ENCODE measurements at regions not wholly inside any gene's neighbourhood (a gene's known extent, or its start where the extent isn't known, plus 50 kb on each side); places are given as distances from the start of the nearest gene placed in this dataset.

DNA sequence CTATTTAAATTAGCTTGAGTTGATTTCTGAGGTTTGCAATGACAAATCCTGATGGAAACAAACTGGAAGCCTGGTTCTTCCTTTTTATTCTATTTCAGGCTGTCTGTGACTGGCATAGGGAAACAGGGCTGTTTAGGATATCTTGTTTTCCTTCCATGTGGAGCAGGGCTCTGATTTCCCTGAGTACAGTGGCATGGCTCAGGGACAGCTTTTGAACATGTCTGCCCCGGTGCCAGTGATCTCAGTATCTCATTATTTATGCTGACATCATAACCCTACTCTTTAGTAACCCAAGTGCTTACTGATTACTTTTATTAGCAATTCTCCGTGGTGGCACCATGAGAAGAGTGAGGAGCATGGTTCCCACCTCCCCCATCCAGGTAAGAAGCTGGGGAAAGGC is 720.3 kb downstream of the GALR1 start:
- TF ChIP-seq CTCF (IDR thresholded peaks at IDR 0.05) (no peak), POLR2A (IDR thresholded peaks at IDR 0.05) (no peak), POLR2AphosphoS5 (IDR thresholded peaks at IDR 0.05) (no peak)
- Histone ChIP-seq H3K4me1 (no peaks in the 10 kb centered on the region), H3K9me3 (peaks cover 3 to 11% of the 10 kb centered on the region in 2 donors), H3K36me3 (no peaks in the 10 kb centered on the region), H3K27ac (no peak overlapping the region), H3K4me3 (no peak overlapping the region), H3K27me3 (no peaks in the 10 kb centered on the region)
- DNase-seq (ENCODE audit: low spot score in 2 of 2) = no peak
- intact Hi-C loops (cut with DNase I; ENCODE audit: low total_unique reads) = no loop called here

GRCh38 chr18:77970814-77971213 is 721.2 kb downstream of the GALR1 start:
- no peak for DNase-seq (ENCODE audit: low spot score in 2 of 2)
- H3K4me1 ChIP-seq = no peaks in the 10 kb centered on the region
- no peak overlapping the region for H3K27ac ChIP-seq

DNA sequence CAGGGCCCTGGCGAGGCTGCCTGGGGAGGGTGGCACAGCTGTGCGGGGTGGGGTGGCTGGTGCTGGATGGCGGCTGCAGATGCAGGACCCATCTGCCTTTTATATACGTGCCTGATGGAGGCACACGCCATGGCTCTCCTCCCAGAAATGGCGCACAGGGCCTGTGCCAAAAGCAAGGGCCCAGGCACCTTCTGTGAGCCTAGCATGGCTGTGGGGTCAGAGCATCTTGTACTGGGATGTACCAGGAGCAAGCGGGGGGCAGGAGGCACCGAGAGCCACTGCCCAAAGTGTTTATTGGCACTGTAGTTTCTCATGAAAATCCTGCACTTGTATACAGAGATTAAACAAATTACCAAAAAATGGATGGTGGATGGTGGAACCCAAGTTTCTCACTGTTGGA is 724.1 kb downstream of the GALR1 start:
- intact Hi-C loops (cut with DNase I; ENCODE audit: low total_unique reads) = no loop called here
- no peaks in the 10 kb centered on the region for H3K4me1 ChIP-seq
- no peaks in the 10 kb centered on the region for H3K36me3 ChIP-seq
- H3K9me3 ChIP-seq = peaks cover 0 to 18% of the 10 kb centered on the region in 2 donors
- no peak overlapping the region for H3K4me3 ChIP-seq
- DNase-seq (ENCODE audit: low spot score in 2 of 2) = no peak
- TF ChIP-seq CTCF (IDR thresholded peaks at IDR 0.05) = no peak
- no peak for TF ChIP-seq POLR2AphosphoS5 (IDR thresholded peaks at IDR 0.05)
- TF ChIP-seq POLR2A (IDR thresholded peaks at IDR 0.05) = no peak
- no peak overlapping the region for H3K27ac ChIP-seq
- H3K27me3 ChIP-seq = no peaks in the 10 kb centered on the region

More at GRCh38 chr18:77970814-77971213, 721.2 kb downstream of the GALR1 start:
- H3K36me3 ChIP-seq = no peaks in the 10 kb centered on the region
- H3K27me3 ChIP-seq = no peaks in the 10 kb centered on the region
- H3K4me3 ChIP-seq = no peak overlapping the region
- TF ChIP-seq POLR2A (IDR thresholded peaks at IDR 0.05) = no peak
- no peak for TF ChIP-seq POLR2AphosphoS5 (IDR thresholded peaks at IDR 0.05)
- TF ChIP-seq CTCF (IDR thresholded peaks at IDR 0.05) = no peak
- H3K9me3 ChIP-seq = peaks cover 3 to 7% of the 10 kb centered on the region in 2 donors
- intact Hi-C loops (cut with DNase I; ENCODE audit: low total_unique reads) = no loop called here

- no peak for DNase-seq (ENCODE audit: low spot score in 2 of 2)
- TF ChIP-seq CTCF (IDR thresholded peaks at IDR 0.05) (no peak), POLR2AphosphoS5 (IDR thresholded peaks at IDR 0.05) (no peak), POLR2A (IDR thresholded peaks at IDR 0.05) (no peak)
- H3K9me3 ChIP-seq = peaks cover 0 to 18% of the 10 kb centered on the region in 2 donors
- no peaks in the 10 kb centered on the region for H3K27me3 ChIP-seq
- H3K4me1 ChIP-seq = no peaks in the 10 kb centered on the region
- intact Hi-C loops (cut with DNase I; ENCODE audit: low total_unique reads) = no loop called here
- no peak overlapping the region for H3K4me3 ChIP-seq
- H3K27ac ChIP-seq = no peak overlapping the region
- no peaks in the 10 kb centered on the region for H3K36me3 ChIP-seq
Observed at GRCh38 chr18:77974329-77974728, 724.7 kb downstream of the GALR1 start.

- Histone ChIP-seq H3K36me3 (no peaks in the 10 kb centered on the region), H3K27me3 (no peaks in the 10 kb centered on the region), H3K27ac (no peak overlapping the region), H3K4me1 (no peaks in the 10 kb centered on the region), H3K4me3 (no peak overlapping the region), H3K9me3 (peaks cover 0 to 18% of the 10 kb centered on the region in 2 donors)
- intact Hi-C loops (cut with DNase I; ENCODE audit: low total_unique reads) = no loop called here
- no peak for DNase-seq (ENCODE audit: low spot score in 2 of 2)
- TF ChIP-seq POLR2A (IDR thresholded peaks at IDR 0.05) (no peak), CTCF (IDR thresholded peaks at IDR 0.05) (no peak), POLR2AphosphoS5 (IDR thresholded peaks at IDR 0.05) (no peak)
Observed at GRCh38 chr18:77977331-77977730, 727.7 kb downstream of the GALR1 start.
